HFFc6 (cell line): ENCODE measurements at regions not wholly inside any gene's neighbourhood (a gene's known extent, or its start where the extent isn't known, plus 50 kb on each side); places are given as distances from the start of the nearest gene placed in this dataset.

Experiments used
- DNase-seq: peaks from one replicate; pipeline ENCODE4 v3.0.0-alpha.2; 2018
- H3K27ac Mint-ChIP-seq: 2 replicates; pipeline ENCODE4 v1.8.0; 2020; ENCODE audit warnings: mild to moderate bottlenecking, mixed read lengths
- H3K27me3 Mint-ChIP-seq: 2 replicates; pipeline ENCODE4 v1.8.0; 2021; ENCODE audit warnings: mild to moderate bottlenecking, moderate library complexity, mixed read lengths; ENCODE audit not compliant: insufficient read depth
- H3K36me3 Mint-ChIP-seq: 2 replicates; pipeline ENCODE4 v1.8.0; 2021; ENCODE audit warnings: low read depth, mixed read lengths
- H3K4me1 Mint-ChIP-seq: 2 replicates; pipeline ENCODE4 v1.8.0; 2020; ENCODE audit warnings: low read depth, mixed read lengths
- H3K4me3 Mint-ChIP-seq: 2 replicates; pipeline ENCODE4 v1.8.0; 2020; ENCODE audit warnings: mild to moderate bottlenecking, moderate library complexity, mixed read lengths
- H3K9me3 Mint-ChIP-seq: 2 replicates; pipeline ENCODE4 v1.8.0; 2020; ENCODE audit warnings: mild to moderate bottlenecking, mixed read lengths
- TF ChIP-seq, protein P1 (sequence below): fragments of 200-600 bp; sonication (generic); IDR thresholded peaks from 2 replicates; pipeline ENCODE4 v1.5.0; 2021; ENCODE audit warnings: antibody characterized with exemption, mild to moderate bottlenecking

DNA sequence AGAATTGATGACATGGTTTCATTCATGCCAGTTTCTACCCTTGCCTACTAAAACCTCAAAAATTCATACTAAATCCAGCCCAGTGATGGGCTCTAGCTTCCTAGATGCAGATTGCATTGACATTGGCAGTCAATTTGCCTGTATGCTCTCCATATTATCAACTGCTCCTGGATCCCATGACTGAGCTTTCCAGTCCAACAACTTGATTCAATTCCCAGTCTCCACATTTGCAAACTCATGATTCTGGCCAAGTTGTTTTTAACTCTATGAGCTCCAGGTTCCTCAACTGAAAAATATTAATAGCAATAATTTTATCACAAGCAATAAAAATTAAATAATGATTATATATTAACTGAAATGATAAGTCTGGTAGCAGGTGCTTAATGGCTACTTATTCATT is 51.0 kb upstream of the DSC1 start:
- Mint-ChIP-seq H3K36me3 (no peaks in the 10 kb centered on the region), H3K9me3 (peaks cover 54% of the 10 kb centered on the region), H3K4me3 (no peak overlapping the region), H3K27me3 (no peaks in the 10 kb centered on the region; the same call in 1 of the 2 replicates), H3K27ac (no peak overlapping the region), H3K4me1 (no peaks in the 10 kb centered on the region)
- DNase-seq = no peak
- TF ChIP-seq, protein P1, sequence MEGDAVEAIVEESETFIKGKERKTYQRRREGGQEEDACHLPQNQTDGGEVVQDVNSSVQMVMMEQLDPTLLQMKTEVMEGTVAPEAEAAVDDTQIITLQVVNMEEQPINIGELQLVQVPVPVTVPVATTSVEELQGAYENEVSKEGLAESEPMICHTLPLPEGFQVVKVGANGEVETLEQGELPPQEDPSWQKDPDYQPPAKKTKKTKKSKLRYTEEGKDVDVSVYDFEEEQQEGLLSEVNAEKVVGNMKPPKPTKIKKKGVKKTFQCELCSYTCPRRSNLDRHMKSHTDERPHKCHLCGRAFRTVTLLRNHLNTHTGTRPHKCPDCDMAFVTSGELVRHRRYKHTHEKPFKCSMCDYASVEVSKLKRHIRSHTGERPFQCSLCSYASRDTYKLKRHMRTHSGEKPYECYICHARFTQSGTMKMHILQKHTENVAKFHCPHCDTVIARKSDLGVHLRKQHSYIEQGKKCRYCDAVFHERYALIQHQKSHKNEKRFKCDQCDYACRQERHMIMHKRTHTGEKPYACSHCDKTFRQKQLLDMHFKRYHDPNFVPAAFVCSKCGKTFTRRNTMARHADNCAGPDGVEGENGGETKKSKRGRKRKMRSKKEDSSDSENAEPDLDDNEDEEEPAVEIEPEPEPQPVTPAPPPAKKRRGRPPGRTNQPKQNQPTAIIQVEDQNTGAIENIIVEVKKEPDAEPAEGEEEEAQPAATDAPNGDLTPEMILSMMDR = no peak

DNA sequence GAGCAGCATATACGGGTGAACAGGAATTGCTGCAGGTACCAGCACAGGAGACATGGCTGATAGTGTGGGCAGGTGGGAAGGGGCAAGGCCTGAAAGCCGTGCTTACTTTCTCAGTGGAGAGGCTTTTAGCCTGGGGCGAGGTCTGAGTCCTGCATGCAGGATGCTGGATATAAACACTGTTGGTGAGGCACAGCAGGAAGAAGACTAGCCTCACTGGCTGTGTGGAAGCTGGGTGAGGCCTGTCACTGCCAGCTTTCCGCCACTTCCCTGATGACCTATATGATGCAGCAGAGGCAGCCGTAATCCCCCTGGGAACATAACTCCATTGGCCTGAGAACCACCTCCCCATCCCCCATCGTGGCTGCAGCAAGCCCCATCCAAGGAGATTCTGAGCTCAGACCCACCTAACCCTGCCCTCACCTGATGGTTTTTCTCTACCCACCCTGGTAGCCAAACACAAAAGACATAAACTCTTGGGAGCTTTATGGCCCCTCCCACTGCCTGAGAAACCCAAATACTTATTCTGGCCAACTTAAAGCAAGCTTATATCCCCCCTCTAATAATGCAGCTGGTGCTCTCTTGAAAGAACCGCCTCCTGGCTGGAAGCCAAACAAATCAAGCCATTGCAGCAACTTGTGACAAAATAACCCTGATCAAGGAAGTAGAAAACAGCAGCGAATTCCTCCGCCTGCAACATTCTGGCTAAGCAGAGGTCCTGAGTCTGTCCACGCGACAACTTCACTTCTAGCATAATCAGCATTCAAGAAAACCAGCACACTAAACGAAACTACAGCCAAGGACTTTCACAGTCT is 54.6 kb upstream of the DSC1 start:
- H3K27me3 Mint-ChIP-seq = no peaks in the 10 kb centered on the region; the same call in 1 of the 2 replicates

DNA sequence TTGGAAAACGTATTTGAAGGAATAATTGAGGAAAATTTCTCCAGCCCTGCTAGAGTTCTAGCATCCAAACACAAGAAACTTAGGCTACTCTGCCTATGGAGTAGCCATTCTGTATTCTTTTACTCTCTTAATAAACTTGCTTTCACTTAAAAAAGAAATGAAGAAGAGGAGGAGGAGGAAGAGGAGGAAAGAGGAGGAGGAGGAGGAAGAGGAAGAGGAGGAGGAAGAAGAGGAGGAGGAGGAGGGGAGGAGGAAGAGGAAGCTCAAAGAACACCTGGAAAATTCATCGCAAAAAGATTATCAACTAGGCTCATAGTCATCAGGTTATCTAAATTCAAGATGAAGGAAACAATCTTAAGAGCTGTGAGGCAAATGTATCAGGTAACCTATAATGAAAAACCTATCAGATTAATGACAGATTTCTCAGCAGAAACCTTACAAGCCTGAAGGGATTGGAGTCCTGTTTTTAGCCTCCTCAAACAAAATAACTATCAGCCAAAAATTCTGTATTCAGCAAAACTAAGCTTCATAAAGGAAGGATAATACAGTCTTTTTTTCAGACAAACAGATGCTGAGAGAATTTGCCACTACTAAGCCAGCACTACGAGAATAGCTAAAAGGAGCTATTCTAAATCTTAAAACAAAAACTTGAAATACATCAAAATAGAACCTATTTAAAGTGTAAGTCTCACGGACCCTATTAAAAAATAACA is 56.2 kb upstream of the DSC1 start:
- Mint-ChIP-seq H3K9me3 (peaks cover 77% of the 10 kb centered on the region), H3K4me3 (no peak overlapping the region), H3K4me1 (no peaks in the 10 kb centered on the region), H3K27me3 (no peaks in the 10 kb centered on the region; the same call in 1 of the 2 replicates), H3K36me3 (no peaks in the 10 kb centered on the region), H3K27ac (no peak overlapping the region)
- no peak for DNase-seq
- TF ChIP-seq, protein P1 = no peak

More for the DNA sequence above, 54.6 kb upstream of the DSC1 start:
- TF ChIP-seq, protein P1 = no peak
- Mint-ChIP-seq H3K9me3 (peaks cover 78% of the 10 kb centered on the region), H3K27ac (no peak overlapping the region), H3K4me1 (no peaks in the 10 kb centered on the region), H3K36me3 (no peaks in the 10 kb centered on the region), H3K4me3 (no peak overlapping the region)
- DNase-seq = no peak

DNA sequence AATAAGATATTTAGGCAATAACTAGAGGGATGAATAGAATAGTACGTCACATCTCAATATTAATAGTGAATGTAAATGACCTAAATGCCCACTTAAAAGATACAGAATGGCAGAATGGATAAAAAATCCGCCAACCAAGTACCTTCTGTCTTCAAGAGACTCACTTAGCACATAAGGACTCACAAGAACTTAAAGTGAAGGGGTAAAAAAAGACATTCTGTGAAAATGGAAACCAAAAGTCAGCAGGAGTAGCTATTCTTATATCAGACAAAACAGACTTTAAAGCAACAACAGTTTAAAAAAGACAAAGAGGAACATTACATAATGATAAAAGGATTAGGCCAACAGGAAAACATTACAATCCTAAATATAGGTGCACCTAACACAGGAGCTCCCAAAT is 56.7 kb upstream of the DSC1 start:
- Mint-ChIP-seq H3K27ac (no peak overlapping the region), H3K4me1 (no peaks in the 10 kb centered on the region), H3K4me3 (no peak overlapping the region), H3K36me3 (no peaks in the 10 kb centered on the region), H3K27me3 (no peaks in the 10 kb centered on the region; the same call in 1 of the 2 replicates), H3K9me3 (peaks cover 74% of the 10 kb centered on the region)
- DNase-seq = no peak
- TF ChIP-seq, protein P1 = no peak

DNA sequence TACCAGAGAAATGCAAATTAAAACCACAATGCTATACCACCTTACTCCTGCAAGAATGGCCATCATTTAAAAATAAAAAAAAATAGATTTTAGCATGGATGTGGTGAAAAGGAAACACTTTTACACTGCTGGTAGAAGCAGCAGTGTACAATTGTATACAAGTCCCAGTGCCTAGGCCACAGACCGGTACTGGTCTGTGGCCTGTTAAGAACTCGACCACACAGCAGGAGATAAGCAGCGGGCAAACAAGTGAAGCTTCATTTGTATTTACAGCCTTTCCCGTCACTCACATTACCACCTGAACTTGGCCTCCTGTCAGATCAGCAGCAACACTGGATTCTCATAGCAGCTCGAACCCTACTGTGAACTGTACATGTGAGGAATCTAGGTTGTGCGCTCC is 60.7 kb upstream of the DSC1 start:
- H3K27me3 Mint-ChIP-seq = no peaks in the 10 kb centered on the region; the same call in 1 of the 2 replicates
- H3K27ac Mint-ChIP-seq = no peak overlapping the region
- TF ChIP-seq, protein P1 = no peak
- H3K4me1 Mint-ChIP-seq = no peaks in the 10 kb centered on the region
- no peak overlapping the region for H3K4me3 Mint-ChIP-seq
- no peak for DNase-seq
- no peaks in the 10 kb centered on the region for H3K36me3 Mint-ChIP-seq
- peaks cover 67% of the 10 kb centered on the region for H3K9me3 Mint-ChIP-seq
